OCI-LY7 (cell line): ENCODE measurements at regions not wholly inside any gene's neighbourhood (a gene's known extent, or its start where the extent isn't known, plus 50 kb on each side); places are given as distances from the start of the nearest gene placed in this dataset.

Source experiments
- BruUV-seq: library from RNA; stranded (reverse); fragments of 400-500 nt; replicated peaks from 2 replicates; lab custom pipeline; 2021; lab: Mats Ljungman, UMichigan
- CTCF ChIA-PET: fragments of 300-600 bp; sonication (Branson Sonifier 250); formaldehyde crosslinking; loops from one replicate; lab custom pipeline; 2022; ENCODE audit warnings: antibody characterized with exemption; ENCODE audit not compliant: unreplicated experiment; lab: Charles Lee
- POLR2A ChIA-PET: fragments of 300-600 bp; sonication (Branson Sonifier 250); formaldehyde crosslinking; loops from one replicate; lab custom pipeline; 2022; ENCODE audit warnings: antibody characterized with exemption; lab: Charles Lee
- DNase-seq: peaks from one replicate; pipeline ENCODE4 v3.0.0-alpha.2; 2015; ENCODE audit warnings: low spot score
- H2AFZ ChIP-seq: fragments of 200-600 bp; sonication (generic), shearing (Covaris generic); 2 replicates; pipeline ENCODE4 v1.6.1; 2014; ENCODE audit warnings: mild to moderate bottlenecking, antibody characterized with exemption, low read length, moderate library complexity
- H3K27ac ChIP-seq: fragments of 200-600 bp; sonication (generic); 2 replicates; pipeline ENCODE4 v1.5.1; 2014; ENCODE audit warnings: mixed run types, low read depth, mild to moderate bottlenecking, moderate library complexity, low read length, inconsistent platforms; ENCODE audit not compliant: poor library complexity, severe bottlenecking
- H3K36me3 ChIP-seq: fragments of 200-600 bp; sonication (generic); 2 replicates; pipeline ENCODE4 v1.6.1; 2014; ENCODE audit warnings: mild to moderate bottlenecking, antibody characterized with exemption, low read length, moderate library complexity, mixed read lengths; ENCODE audit not compliant: insufficient read depth
- H3K4me1 ChIP-seq: fragments of 200-600 bp; sonication (generic); 2 replicates; pipeline ENCODE4 v1.5.1; 2014; ENCODE audit warnings: mild to moderate bottlenecking, low read length; ENCODE audit not compliant: insufficient read depth, poor library complexity, severe bottlenecking
- H3K4me2 ChIP-seq: fragments of 200-600 bp; sonication (generic); 2 replicates; pipeline ENCODE4 v1.6.1; 2014; ENCODE audit warnings: mild to moderate bottlenecking, low read length
- H3K4me3 ChIP-seq: fragments of 200-600 bp; sonication (generic); 2 replicates; pipeline ENCODE4 v1.5.1; 2014; ENCODE audit warnings: mild to moderate bottlenecking, low read depth, low read length; ENCODE audit not compliant: poor library complexity, severe bottlenecking
- H3K79me2 ChIP-seq: fragments of 200-600 bp; sonication (generic); 2 replicates; pipeline ENCODE4 v1.6.1; 2016; ENCODE audit warnings: low read depth, mild to moderate bottlenecking, low read length, moderate library complexity, mixed read lengths; ENCODE audit not compliant: insufficient read depth
- H3K9me2 ChIP-seq: fragments of 200-600 bp; sonication (generic); 2 replicates; pipeline ENCODE4 v1.6.1; 2016; ENCODE audit warnings: mild to moderate bottlenecking, low read length, mixed read lengths; ENCODE audit not compliant: insufficient read depth
- H3K9me3 ChIP-seq: fragments of 200-600 bp; sonication (generic); 2 replicates; pipeline ENCODE4 v1.6.1; 2014; ENCODE audit warnings: mild to moderate bottlenecking, mixed run types, low read length, mixed read lengths
- H4K20me1 ChIP-seq: fragments of 200-600 bp; sonication (generic); 2 replicates; pipeline ENCODE4 v1.6.1; 2014; ENCODE audit warnings: mild to moderate bottlenecking, antibody characterized with exemption, low read length, moderate library complexity, mixed read lengths; ENCODE audit not compliant: insufficient read depth
- EZH2phosphoT487 ChIP-seq: fragments of 200-600 bp; sonication (generic); IDR thresholded peaks from 2 replicates; pipeline ENCODE4 v1.6.1; 2018; ENCODE audit warnings: low read depth, borderline replicate concordance, mild to moderate bottlenecking, mixed run types, antibody characterized with exemption, low read length, moderate library complexity, mixed read lengths
- intact Hi-C: fragments of 100-400 bp; cut with micrococcal nuclease; formaldehyde crosslinking; loops from one replicate; pipeline ENCODE4 v1.10.0; 2022; ENCODE audit not compliant: unreplicated experiment
- TF ChIP-seq, protein P1 (sequence below): fragments of 200-600 bp; sonication (generic); conservative IDR thresholded peaks from 2 replicates; pipeline ENCODE4 v1.5.1; 2014; ENCODE audit warnings: mild to moderate bottlenecking, antibody characterized with exemption, low read length, moderate library complexity, mixed read lengths

DNA sequence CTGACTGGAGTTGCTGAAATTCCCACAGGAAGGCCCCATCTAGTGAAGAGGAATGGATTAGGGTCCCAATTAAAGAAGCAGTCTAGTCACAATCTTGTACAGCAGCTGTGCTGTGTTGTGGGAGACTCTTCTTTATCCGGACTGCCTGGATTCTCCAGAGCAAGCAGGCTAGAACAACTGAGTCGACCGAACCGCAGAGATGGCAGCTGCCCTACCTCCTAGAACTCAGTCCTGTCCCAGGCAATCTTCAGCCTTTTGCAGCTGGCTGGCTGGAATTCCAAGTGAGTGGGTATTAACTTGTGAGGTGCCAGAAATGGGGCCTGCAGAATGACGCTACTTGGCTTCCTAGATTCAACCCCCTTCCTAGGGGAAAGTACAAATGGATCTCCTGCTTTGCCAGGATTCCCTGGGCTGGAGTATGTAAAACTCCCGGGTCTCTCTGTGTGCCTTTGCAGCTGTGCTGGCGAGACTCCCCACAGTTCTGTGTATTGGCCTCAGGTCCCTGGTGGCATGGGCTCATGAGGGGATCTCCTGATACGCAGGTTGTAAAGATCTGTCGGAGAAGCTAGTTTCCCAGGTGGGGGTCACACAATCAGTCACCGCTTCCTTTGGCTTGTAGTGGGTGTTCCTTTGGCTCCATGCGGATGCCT lies 1952.6 kb upstream of the LRRTM1 start:
- Histone ChIP-seq H3K4me2 (no peak overlapping the region), H3K4me3 (no peak overlapping the region), H3K27ac (no peak overlapping the region), H3K9me3 (no peaks in the 10 kb centered on the region), H3K79me2 (no peaks in the 10 kb centered on the region), H2AFZ (no peak overlapping the region), H4K20me1 (no peaks in the 10 kb centered on the region), H3K9me2 (no peaks in the 10 kb centered on the region), H3K36me3 (no peaks in the 10 kb centered on the region), H3K4me1 (no peaks in the 10 kb centered on the region)
- intact Hi-C loops: no loop called here
- no peak for TF ChIP-seq EZH2phosphoT487
- TF ChIP-seq, protein P1, sequence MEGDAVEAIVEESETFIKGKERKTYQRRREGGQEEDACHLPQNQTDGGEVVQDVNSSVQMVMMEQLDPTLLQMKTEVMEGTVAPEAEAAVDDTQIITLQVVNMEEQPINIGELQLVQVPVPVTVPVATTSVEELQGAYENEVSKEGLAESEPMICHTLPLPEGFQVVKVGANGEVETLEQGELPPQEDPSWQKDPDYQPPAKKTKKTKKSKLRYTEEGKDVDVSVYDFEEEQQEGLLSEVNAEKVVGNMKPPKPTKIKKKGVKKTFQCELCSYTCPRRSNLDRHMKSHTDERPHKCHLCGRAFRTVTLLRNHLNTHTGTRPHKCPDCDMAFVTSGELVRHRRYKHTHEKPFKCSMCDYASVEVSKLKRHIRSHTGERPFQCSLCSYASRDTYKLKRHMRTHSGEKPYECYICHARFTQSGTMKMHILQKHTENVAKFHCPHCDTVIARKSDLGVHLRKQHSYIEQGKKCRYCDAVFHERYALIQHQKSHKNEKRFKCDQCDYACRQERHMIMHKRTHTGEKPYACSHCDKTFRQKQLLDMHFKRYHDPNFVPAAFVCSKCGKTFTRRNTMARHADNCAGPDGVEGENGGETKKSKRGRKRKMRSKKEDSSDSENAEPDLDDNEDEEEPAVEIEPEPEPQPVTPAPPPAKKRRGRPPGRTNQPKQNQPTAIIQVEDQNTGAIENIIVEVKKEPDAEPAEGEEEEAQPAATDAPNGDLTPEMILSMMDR: no peak
- POLR2A ChIA-PET: interaction anchor here (0.8 kb wide), 1 partner anchor 471 kb away, joined by 4 read pairs; no protein-coding TSS in a partner anchor
- CTCF ChIA-PET: no interaction called here
- DNase-seq: no peak
- BruUV-seq: no TSS peak

DNA sequence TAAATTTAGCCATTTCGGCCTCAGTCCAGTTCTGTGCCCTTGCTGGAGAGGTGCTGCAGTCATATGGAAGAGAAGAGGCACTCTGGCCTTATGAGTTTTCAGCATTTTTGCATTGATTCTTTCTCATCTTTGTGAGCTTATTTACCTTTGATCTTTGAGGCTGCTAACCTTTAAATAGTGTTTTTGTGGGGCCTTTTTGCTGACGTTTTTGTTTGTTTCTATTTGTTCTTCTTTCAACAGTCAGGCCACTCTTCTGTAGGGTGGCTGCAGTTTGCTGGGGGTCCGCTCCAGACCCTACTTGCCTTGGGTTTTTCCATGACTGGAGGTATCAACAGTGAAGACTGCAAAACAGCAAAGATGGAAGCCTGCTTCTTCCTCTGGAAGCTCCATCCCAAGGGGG lies 1951.7 kb upstream of the LRRTM1 start:
- ChIA-PET CTCF (no interaction called here), POLR2A (interaction anchor here (0.8 to 1.1 kb wide), 2 partner anchors 18 to 471 kb away, joined by 3 to 4 read pairs; no protein-coding TSS in a partner anchor)
- H4K20me1 ChIP-seq: no peaks in the 10 kb centered on the region
- H3K4me1 ChIP-seq: no peaks in the 10 kb centered on the region
- no peak overlapping the region for H3K4me2 ChIP-seq
- intact Hi-C loops: no loop called here
- BruUV-seq: no TSS peak
- no peaks in the 10 kb centered on the region for H3K79me2 ChIP-seq
- no peak for DNase-seq
- no peak overlapping the region for H3K4me3 ChIP-seq
- no peaks in the 10 kb centered on the region for H3K9me2 ChIP-seq
- no peaks in the 10 kb centered on the region for H3K9me3 ChIP-seq
- no peak for TF ChIP-seq EZH2phosphoT487
- TF ChIP-seq, protein P1: no peak
- no peak overlapping the region for H2AFZ ChIP-seq
- H3K36me3 ChIP-seq: no peaks in the 10 kb centered on the region
- no peak overlapping the region for H3K27ac ChIP-seq

- no peaks in the 10 kb centered on the region for H3K9me3 ChIP-seq
- no peaks in the 10 kb centered on the region for H3K79me2 ChIP-seq
- no peak for TF ChIP-seq EZH2phosphoT487
- TF ChIP-seq, protein P1: no peak
- H3K36me3 ChIP-seq: no peaks in the 10 kb centered on the region
- ChIA-PET CTCF (no interaction called here), POLR2A (no interaction called here)
- no peak overlapping the region for H3K4me3 ChIP-seq
- H3K4me2 ChIP-seq: no peak overlapping the region
- H2AFZ ChIP-seq: no peak overlapping the region
- no peak overlapping the region for H3K27ac ChIP-seq
- intact Hi-C loops: no loop called here
- BruUV-seq: no TSS peak
- no peaks in the 10 kb centered on the region for H3K9me2 ChIP-seq
- H3K4me1 ChIP-seq: no peaks in the 10 kb centered on the region
- DNase-seq: no peak
- H4K20me1 ChIP-seq: no peaks in the 10 kb centered on the region
These were observed 1950.2 kb upstream of the LRRTM1 start for GRCh38 chr2:82254728-82255127.
